ENCODE measurements at regions not wholly inside any gene's neighbourhood (a gene's known extent, or its start where the extent isn't known, plus 50 kb on each side); places are given as distances from the start of the nearest gene placed in this dataset.

- TF ChIP-seq EZH2 (optimal IDR thresholded peaks at IDR 0.05; ENCODE audit: low read depth, low read length) (no peak), EZH2phosphoT487 (IDR thresholded peaks at IDR 0.05; ENCODE audit: low read length) (no peak)
- TF ChIP-seq, protein P1, sequence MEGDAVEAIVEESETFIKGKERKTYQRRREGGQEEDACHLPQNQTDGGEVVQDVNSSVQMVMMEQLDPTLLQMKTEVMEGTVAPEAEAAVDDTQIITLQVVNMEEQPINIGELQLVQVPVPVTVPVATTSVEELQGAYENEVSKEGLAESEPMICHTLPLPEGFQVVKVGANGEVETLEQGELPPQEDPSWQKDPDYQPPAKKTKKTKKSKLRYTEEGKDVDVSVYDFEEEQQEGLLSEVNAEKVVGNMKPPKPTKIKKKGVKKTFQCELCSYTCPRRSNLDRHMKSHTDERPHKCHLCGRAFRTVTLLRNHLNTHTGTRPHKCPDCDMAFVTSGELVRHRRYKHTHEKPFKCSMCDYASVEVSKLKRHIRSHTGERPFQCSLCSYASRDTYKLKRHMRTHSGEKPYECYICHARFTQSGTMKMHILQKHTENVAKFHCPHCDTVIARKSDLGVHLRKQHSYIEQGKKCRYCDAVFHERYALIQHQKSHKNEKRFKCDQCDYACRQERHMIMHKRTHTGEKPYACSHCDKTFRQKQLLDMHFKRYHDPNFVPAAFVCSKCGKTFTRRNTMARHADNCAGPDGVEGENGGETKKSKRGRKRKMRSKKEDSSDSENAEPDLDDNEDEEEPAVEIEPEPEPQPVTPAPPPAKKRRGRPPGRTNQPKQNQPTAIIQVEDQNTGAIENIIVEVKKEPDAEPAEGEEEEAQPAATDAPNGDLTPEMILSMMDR (IDR thresholded peaks at IDR 0.05; ENCODE audit: low read length): no peak
Observed at GRCh38 chr4:66681962-66682361, 863.3 kb downstream of the CENPC start.

Measured in MM.1S (cell line).